ENCODE measurements at regions not wholly inside any gene's neighbourhood (a gene's known extent, or its start where the extent isn't known, plus 50 kb on each side); places are given as distances from the start of the nearest gene placed in this dataset.

- no peak overlapping the region for H3K9ac ChIP-seq (ENCODE audit: low read length)
- H3K9me3 ChIP-seq (ENCODE audit: low read length) = no peaks in the 10 kb centered on the region
- H3K4me2 ChIP-seq (ENCODE audit: low read length) = no peak overlapping the region
- H3K4me3 ChIP-seq (ENCODE audit: low read depth, low read length, poor library complexity, severe bottlenecking) = no peak overlapping the region
- no peak for TF ChIP-seq CTCF (IDR thresholded peaks at IDR 0.05; ENCODE audit: low read length)
- no peaks in the 10 kb centered on the region for H3F3A ChIP-seq (ENCODE audit: insufficient read depth, low read length)
- no peak overlapping the region for H3K27ac ChIP-seq (ENCODE audit: low read depth, low read length, poor library complexity, severe bottlenecking)
- H3K27me3 ChIP-seq (ENCODE audit: insufficient read depth, low read length) = no peaks in the 10 kb centered on the region
- H3K79me2 ChIP-seq (ENCODE audit: insufficient read depth, low read length) = no peaks in the 10 kb centered on the region
- H3K36me3 ChIP-seq (ENCODE audit: insufficient read depth, low read length) = no peaks in the 10 kb centered on the region
- no peaks in the 10 kb centered on the region for H3K9me2 ChIP-seq (ENCODE audit: low read depth, low read length)
- H3K4me1 ChIP-seq (ENCODE audit: insufficient read depth, low read length, severe bottlenecking) = no peaks in the 10 kb centered on the region
- no peaks in the 10 kb centered on the region for H4K20me1 ChIP-seq (ENCODE audit: insufficient read depth, low read length)
- no peak overlapping the region for H2AFZ ChIP-seq (ENCODE audit: low read length)
Observed at GRCh38 chr6:19157486-19157885, 679.7 kb upstream of the ID4 start.

GRCh38 chr6:19158586-19158985 lies 678.6 kb upstream of the ID4 start:
- TF ChIP-seq CTCF (IDR thresholded peaks at IDR 0.05; ENCODE audit: low read length) (no peak), EZH2 (IDR thresholded peaks at IDR 0.05; ENCODE audit: borderline replicate concordance, low read length) (no peak)
- Histone ChIP-seq H3K27ac (ENCODE audit: low read depth, low read length, poor library complexity, severe bottlenecking) (no peak overlapping the region), H3F3A (ENCODE audit: insufficient read depth, low read length) (no peaks in the 10 kb centered on the region), H3K27me3 (ENCODE audit: insufficient read depth, low read length) (no peaks in the 10 kb centered on the region), H3K79me2 (ENCODE audit: insufficient read depth, low read length) (no peaks in the 10 kb centered on the region), H3K9ac (ENCODE audit: low read length) (no peak overlapping the region), H3K4me1 (ENCODE audit: insufficient read depth, low read length, severe bottlenecking) (no peaks in the 10 kb centered on the region), H3K36me3 (ENCODE audit: insufficient read depth, low read length) (no peaks in the 10 kb centered on the region), H3K9me2 (ENCODE audit: low read depth, low read length) (no peaks in the 10 kb centered on the region), H3K4me3 (ENCODE audit: low read depth, low read length, poor library complexity, severe bottlenecking) (no peak overlapping the region), H3K9me3 (ENCODE audit: low read length) (no peaks in the 10 kb centered on the region), H4K20me1 (ENCODE audit: insufficient read depth, low read length) (no peaks in the 10 kb centered on the region), H2AFZ (ENCODE audit: low read length) (no peak overlapping the region), H3K4me2 (ENCODE audit: low read length) (no peak overlapping the region)

DNA sequence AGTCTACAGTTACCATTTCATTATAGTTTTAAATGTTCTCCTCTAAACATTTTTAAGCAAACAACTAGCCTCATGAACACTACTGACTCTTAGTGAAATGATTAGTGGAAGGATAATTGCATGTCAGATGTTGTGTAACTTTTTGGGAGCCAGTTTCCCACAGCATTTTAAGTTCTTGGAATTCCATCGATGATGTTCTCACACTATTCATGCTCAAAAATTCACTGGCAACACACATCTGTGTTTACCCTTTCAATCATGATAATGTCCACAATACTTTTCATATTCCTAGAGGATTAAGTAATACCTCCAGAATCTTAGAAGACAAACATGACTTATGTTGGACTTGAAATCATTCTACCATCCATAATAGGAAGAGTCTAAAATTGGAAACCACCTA lies 678.1 kb upstream of the ID4 start:
- no peaks in the 10 kb centered on the region for H3K36me3 ChIP-seq (ENCODE audit: insufficient read depth, low read length)
- H3K9ac ChIP-seq (ENCODE audit: low read length) = no peak overlapping the region
- no peak for TF ChIP-seq EZH2 (IDR thresholded peaks at IDR 0.05; ENCODE audit: borderline replicate concordance, low read length)
- TF ChIP-seq CTCF (IDR thresholded peaks at IDR 0.05; ENCODE audit: low read length) = no peak
- H3F3A ChIP-seq (ENCODE audit: insufficient read depth, low read length) = no peaks in the 10 kb centered on the region
- no peak overlapping the region for H3K27ac ChIP-seq (ENCODE audit: low read depth, low read length, poor library complexity, severe bottlenecking)
- H2AFZ ChIP-seq (ENCODE audit: low read length) = no peak overlapping the region
- H3K27me3 ChIP-seq (ENCODE audit: insufficient read depth, low read length) = no peaks in the 10 kb centered on the region
- H4K20me1 ChIP-seq (ENCODE audit: insufficient read depth, low read length) = no peaks in the 10 kb centered on the region
- H3K79me2 ChIP-seq (ENCODE audit: insufficient read depth, low read length) = no peaks in the 10 kb centered on the region
- no peak overlapping the region for H3K4me3 ChIP-seq (ENCODE audit: low read depth, low read length, poor library complexity, severe bottlenecking)
- H3K4me1 ChIP-seq (ENCODE audit: insufficient read depth, low read length, severe bottlenecking) = no peaks in the 10 kb centered on the region
- no peaks in the 10 kb centered on the region for H3K9me2 ChIP-seq (ENCODE audit: low read depth, low read length)
- H3K9me3 ChIP-seq (ENCODE audit: low read length) = no peaks in the 10 kb centered on the region
- no peak overlapping the region for H3K4me2 ChIP-seq (ENCODE audit: low read length)

Data from OCI-LY1 (cell line).